Dendritic cell treated with granulocyte-macrophage colony-stimulating factor and Interleukin-4, amounts not matched to agents 40 ng/mL and 50 ng/mL, for 4 days (primary cell): ENCODE measurements at regions not wholly inside any gene's neighbourhood (a gene's known extent, or its start where the extent isn't known, plus 50 kb on each side); places are given as distances from the start of the nearest gene placed in this dataset.
"Not testable (repeated sequence)": the region's sequence is repeated elsewhere in the genome, so short reads cannot be mapped to it uniquely, and the experiment has no call there.

Source experiments
- H3K27ac Mint-ChIP-seq: one replicate; pipeline ENCODE4 v1.8.0; 2022; ENCODE audit warnings: mild to moderate bottlenecking, mixed read lengths
- H3K27me3 Mint-ChIP-seq: one replicate; pipeline ENCODE4 v1.8.0; 2022; ENCODE audit warnings: mild to moderate bottlenecking, mixed read lengths
- H3K36me3 Mint-ChIP-seq: one replicate; pipeline ENCODE4 v1.8.0; 2022; ENCODE audit warnings: low read depth, mixed read lengths
- H3K4me1 Mint-ChIP-seq: one replicate; pipeline ENCODE4 v1.8.0; 2022; ENCODE audit warnings: low read depth, mixed read lengths
- H3K4me3 Mint-ChIP-seq: one replicate; pipeline ENCODE4 v1.8.0; 2022; ENCODE audit warnings: mild to moderate bottlenecking, moderate library complexity, mixed read lengths
- H3K9me3 Mint-ChIP-seq: one replicate; pipeline ENCODE4 v1.8.0; 2022; ENCODE audit warnings: mixed read lengths
- intact Hi-C: fragments of 100-400 bp; cut with micrococcal nuclease; formaldehyde crosslinking; loops from one replicate; pipeline ENCODE4 v1.15.0; 2022

- Mint-ChIP-seq H3K27ac (peak overlapping the region; percentile 11), H3K4me1 (peaks cover 26% of the 10 kb centered on the region), H3K36me3 (no peaks in the 10 kb centered on the region), H3K9me3 (no peaks in the 10 kb centered on the region), H3K4me3 (no peak overlapping the region), H3K27me3 (no peaks in the 10 kb centered on the region)
- intact Hi-C loops, result loop anchor here (5.0 kb wide), 1 partner anchor 33 kb away; a partner anchor contains a TSS
These were observed 97.2 kb downstream of the HFE start for GRCh38 chr6:26184367-26184891.

- Mint-ChIP-seq H3K27me3 (no peaks in the 10 kb centered on the region), H3K9me3 (no peaks in the 10 kb centered on the region), H3K4me1 (peaks cover 26% of the 10 kb centered on the region), H3K27ac (peak overlapping the region; percentile 11), H3K36me3 (no peaks in the 10 kb centered on the region), H3K4me3 (no peak overlapping the region)
- intact Hi-C loops, result no loop called here
These were observed 97.8 kb downstream of the HFE start for GRCh38 chr6:26185004-26185403.

- Mint-ChIP-seq H3K9me3 (no peaks in the 10 kb centered on the region), H3K4me1 (peaks cover 26% of the 10 kb centered on the region), H3K27me3 (no peaks in the 10 kb centered on the region), H3K4me3 (no peak overlapping the region), H3K36me3 (no peaks in the 10 kb centered on the region), H3K27ac (no peak overlapping the region)
- intact Hi-C loops, result no loop called here
These were observed 98.6 kb downstream of the HFE start for GRCh38 chr6:26185802-26186201.

GRCh38 chr6:26186652-26187051 lies 99.4 kb downstream of the HFE start:
- H3K4me1 Mint-ChIP-seq, result peaks cover 26% of the 10 kb centered on the region
- intact Hi-C loops, result no loop called here
- no peaks in the 10 kb centered on the region for H3K36me3 Mint-ChIP-seq
- no peaks in the 10 kb centered on the region for H3K9me3 Mint-ChIP-seq
- H3K27me3 Mint-ChIP-seq, result no peaks in the 10 kb centered on the region
- H3K4me3 Mint-ChIP-seq, result no peak overlapping the region
- H3K27ac Mint-ChIP-seq, result no peak overlapping the region

GRCh38 chr6:26187292-26187691 lies 100.1 kb downstream of the HFE start:
- Mint-ChIP-seq H3K27me3 (no peaks in the 10 kb centered on the region), H3K4me3 (no peak overlapping the region), H3K4me1 (peaks cover 26% of the 10 kb centered on the region), H3K27ac (no peak overlapping the region), H3K9me3 (no peaks in the 10 kb centered on the region), H3K36me3 (no peaks in the 10 kb centered on the region)
- intact Hi-C loops, result no loop called here

- Mint-ChIP-seq H3K4me3 (peak overlapping the region; percentile 79), H3K9me3 (no peaks in the 10 kb centered on the region), H3K27ac (peak overlapping the region; percentile 93), H3K36me3 (no peaks in the 10 kb centered on the region), H3K4me1 (peaks cover 26% of the 10 kb centered on the region), H3K27me3 (no peaks in the 10 kb centered on the region)
- intact Hi-C loops, result no loop called here
These were observed 100.9 kb downstream of the HFE start for GRCh38 chr6:26187981-26188635.

DNA sequence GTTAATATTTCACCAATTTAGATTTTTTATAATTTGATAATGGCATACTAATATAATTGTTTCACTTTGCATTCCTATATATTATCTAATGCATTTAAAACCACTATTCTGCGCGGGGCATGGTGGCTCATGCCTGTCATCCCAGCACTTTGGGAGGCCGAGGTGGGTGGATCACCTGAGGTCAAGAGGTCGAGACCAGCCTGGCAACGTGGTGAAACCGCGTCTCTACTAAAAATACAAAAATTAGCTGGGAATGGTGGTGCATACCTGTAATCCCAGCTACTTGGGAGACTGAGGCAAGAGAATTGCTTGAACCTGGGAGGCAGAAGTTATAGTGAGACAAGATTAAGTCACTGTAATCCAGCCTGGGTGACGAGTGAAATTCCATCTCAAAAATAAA lies 104.3 kb downstream of the HFE start:
- H3K4me3 Mint-ChIP-seq, intact Hi-C loops, H3K9me3 Mint-ChIP-seq, H3K36me3 Mint-ChIP-seq, H3K27ac Mint-ChIP-seq, H3K27me3 Mint-ChIP-seq: not testable (repeated sequence)
- H3K4me1 Mint-ChIP-seq, result peaks cover 13% of the 10 kb centered on the region

GRCh38 chr6:26193467-26194328 lies 106.5 kb downstream of the HFE start:
- intact Hi-C loops, result no loop called here
- Mint-ChIP-seq H3K4me1 (peaks cover 12% of the 10 kb centered on the region), H3K27ac (no peak overlapping the region), H3K27me3 (no peaks in the 10 kb centered on the region), H3K36me3 (peaks cover 16% of the 10 kb centered on the region), H3K4me3 (no peak overlapping the region), H3K9me3 (no peaks in the 10 kb centered on the region)

DNA sequence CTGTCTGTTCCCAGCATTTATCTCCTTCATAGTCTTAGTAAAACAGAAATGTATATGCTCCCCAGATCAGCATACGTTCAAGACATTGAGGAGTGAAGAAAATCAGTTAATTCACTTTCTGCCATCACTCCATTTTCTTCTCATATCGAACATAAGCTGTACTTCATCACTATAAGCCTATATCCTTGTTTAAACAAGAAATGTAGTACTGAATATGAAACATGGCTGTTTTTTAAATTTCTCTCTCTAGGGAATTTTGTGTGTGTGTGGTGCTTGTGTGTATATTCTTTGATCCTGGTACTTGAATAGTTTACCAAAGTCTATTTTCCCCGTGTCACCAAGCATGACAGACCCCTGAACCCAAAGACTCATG lies 107.1 kb downstream of the HFE start:
- H3K27me3 Mint-ChIP-seq, result no peaks in the 10 kb centered on the region
- H3K4me1 Mint-ChIP-seq, result peaks cover 12% of the 10 kb centered on the region
- intact Hi-C loops, result no loop called here
- H3K9me3 Mint-ChIP-seq, result no peaks in the 10 kb centered on the region
- peaks cover 20% of the 10 kb centered on the region for H3K36me3 Mint-ChIP-seq
- H3K4me3 Mint-ChIP-seq, result no peak overlapping the region
- H3K27ac Mint-ChIP-seq, result peak overlapping the region; percentile 99

GRCh38 chr6:26194816-26195375 lies 107.7 kb downstream of the HFE start:
- H3K27me3 Mint-ChIP-seq, result no peaks in the 10 kb centered on the region
- no peaks in the 10 kb centered on the region for H3K9me3 Mint-ChIP-seq
- H3K4me1 Mint-ChIP-seq, result peaks cover 18% of the 10 kb centered on the region
- intact Hi-C loops, result no loop called here
- H3K36me3 Mint-ChIP-seq, result peaks cover 20% of the 10 kb centered on the region
- H3K27ac Mint-ChIP-seq, result peak overlapping the region; percentile 99
- peak overlapping the region; percentile 84 for H3K4me3 Mint-ChIP-seq

- peak overlapping the region; percentile 84 for H3K4me3 Mint-ChIP-seq
- intact Hi-C loops, result no loop called here
- peaks cover 20% of the 10 kb centered on the region for H3K36me3 Mint-ChIP-seq
- H3K27me3 Mint-ChIP-seq, result no peaks in the 10 kb centered on the region
- H3K4me1 Mint-ChIP-seq, result peaks cover 20% of the 10 kb centered on the region
- no peaks in the 10 kb centered on the region for H3K9me3 Mint-ChIP-seq
- H3K27ac Mint-ChIP-seq, result peak overlapping the region; percentile 99
These were observed 108.2 kb downstream of the HFE start for GRCh38 chr6:26195376-26195923.

- H3K4me3 Mint-ChIP-seq, result peak overlapping the region; percentile 84
- H3K36me3 Mint-ChIP-seq, result peaks cover 20% of the 10 kb centered on the region
- intact Hi-C loops, result no loop called here
- peak overlapping the region; percentile 99 for H3K27ac Mint-ChIP-seq
- no peaks in the 10 kb centered on the region for H3K27me3 Mint-ChIP-seq
- H3K9me3 Mint-ChIP-seq, result no peaks in the 10 kb centered on the region
- H3K4me1 Mint-ChIP-seq, result peaks cover 20% of the 10 kb centered on the region
These were observed 109.0 kb downstream of the HFE start for GRCh38 chr6:26195924-26196845.
